ENCODE measurements at regions not wholly inside any gene's neighbourhood (a gene's known extent, or its start where the extent isn't known, plus 50 kb on each side); places are given as distances from the start of the nearest gene placed in this dataset.

DNA sequence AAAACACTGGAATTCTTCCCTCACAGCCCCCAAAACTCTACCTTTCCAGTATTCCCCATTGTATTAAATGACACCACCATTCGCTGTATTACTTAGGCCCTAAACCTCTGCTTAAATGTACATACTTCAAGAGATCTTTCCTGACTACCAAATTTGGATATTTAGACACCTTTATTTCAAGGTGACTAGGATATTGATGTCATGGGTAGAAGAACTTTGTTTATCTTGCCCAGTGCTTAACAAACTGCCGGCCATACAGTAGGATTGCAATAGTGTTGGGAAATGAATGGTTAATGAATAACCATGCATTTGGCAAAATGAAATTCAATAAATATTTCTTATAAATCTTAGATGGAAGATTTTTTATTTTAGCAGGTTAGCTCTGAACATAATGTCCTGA lies 86.2 kb upstream of the CA10 start:
- H3K27me3 ChIP-seq = no peaks in the 10 kb centered on the region
- H3K9me3 ChIP-seq = no peaks in the 10 kb centered on the region
- no peaks in the 10 kb centered on the region for H3K36me3 ChIP-seq
- no peak overlapping the region for H3K4me3 ChIP-seq
- TF ChIP-seq POLR2A (IDR thresholded peaks at IDR 0.05) (no peak), EP300 (IDR thresholded peaks at IDR 0.05) (no peak)
- 80 to 90% (median 87%) methylated on average over 2 of the region's 2 CpGs for WGBS, 5 donors
- H3K4me1 ChIP-seq = no peaks in the 10 kb centered on the region
- no peak overlapping the region for H3K27ac ChIP-seq
- intact Hi-C loops (cut with DNase I; ENCODE audit: low total_unique reads) = no loop called here
- no peak for DNase-seq

DNA sequence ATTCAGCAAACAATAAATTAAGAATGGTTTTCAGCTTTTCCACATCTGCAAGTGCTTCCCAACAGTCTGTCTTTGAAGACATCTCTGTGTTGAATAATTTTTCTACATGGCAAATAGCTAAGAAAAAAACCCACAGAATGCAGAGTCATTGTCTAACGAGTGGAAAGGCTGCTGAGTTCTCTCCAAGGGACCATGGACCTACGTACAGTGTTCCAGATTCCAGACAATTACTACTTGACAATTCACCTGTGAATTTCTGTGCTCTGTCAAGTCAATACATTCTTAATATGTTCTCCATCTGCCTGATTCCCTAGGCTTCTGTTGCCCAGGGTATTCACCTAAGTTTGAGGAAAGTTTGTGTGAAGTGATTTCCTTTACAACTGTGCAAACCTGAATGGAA lies 83.8 kb upstream of the CA10 start:
- intact Hi-C loops (cut with DNase I; ENCODE audit: low total_unique reads) = no loop called here

DNA sequence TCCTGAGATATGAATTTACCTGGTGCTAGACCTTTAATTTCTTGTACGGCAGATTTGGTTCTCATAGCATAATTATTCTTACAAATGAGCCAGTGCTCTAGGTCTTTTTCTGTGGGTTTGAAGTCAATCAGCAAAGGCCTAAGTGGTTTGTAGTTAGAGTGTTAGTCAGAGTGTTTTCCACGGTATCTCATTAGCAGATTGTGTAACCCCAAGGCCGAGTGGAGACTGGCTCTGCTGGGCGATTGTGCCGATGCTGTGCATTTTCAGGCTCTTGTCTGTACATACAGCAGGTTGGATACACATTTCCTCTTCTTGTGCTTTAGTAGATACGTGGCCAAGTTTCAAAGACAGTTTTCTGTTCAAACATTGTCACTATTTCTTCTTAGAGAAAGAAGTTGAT lies 78.6 kb upstream of the CA10 start:
- DNase-seq = peak in 1 of 2 donors; percentile 2
- H3K4me1 ChIP-seq = no peaks in the 10 kb centered on the region
- H3K27ac ChIP-seq = no peak overlapping the region
- no peaks in the 10 kb centered on the region for H3K27me3 ChIP-seq
- TF ChIP-seq POLR2A (IDR thresholded peaks at IDR 0.05) (no peak), POLR2AphosphoS5 (IDR thresholded peaks at IDR 0.05) (no peak), EP300 (IDR thresholded peaks at IDR 0.05) (no peak)
- TF ChIP-seq, protein P1, sequence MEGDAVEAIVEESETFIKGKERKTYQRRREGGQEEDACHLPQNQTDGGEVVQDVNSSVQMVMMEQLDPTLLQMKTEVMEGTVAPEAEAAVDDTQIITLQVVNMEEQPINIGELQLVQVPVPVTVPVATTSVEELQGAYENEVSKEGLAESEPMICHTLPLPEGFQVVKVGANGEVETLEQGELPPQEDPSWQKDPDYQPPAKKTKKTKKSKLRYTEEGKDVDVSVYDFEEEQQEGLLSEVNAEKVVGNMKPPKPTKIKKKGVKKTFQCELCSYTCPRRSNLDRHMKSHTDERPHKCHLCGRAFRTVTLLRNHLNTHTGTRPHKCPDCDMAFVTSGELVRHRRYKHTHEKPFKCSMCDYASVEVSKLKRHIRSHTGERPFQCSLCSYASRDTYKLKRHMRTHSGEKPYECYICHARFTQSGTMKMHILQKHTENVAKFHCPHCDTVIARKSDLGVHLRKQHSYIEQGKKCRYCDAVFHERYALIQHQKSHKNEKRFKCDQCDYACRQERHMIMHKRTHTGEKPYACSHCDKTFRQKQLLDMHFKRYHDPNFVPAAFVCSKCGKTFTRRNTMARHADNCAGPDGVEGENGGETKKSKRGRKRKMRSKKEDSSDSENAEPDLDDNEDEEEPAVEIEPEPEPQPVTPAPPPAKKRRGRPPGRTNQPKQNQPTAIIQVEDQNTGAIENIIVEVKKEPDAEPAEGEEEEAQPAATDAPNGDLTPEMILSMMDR (IDR thresholded peaks at IDR 0.05) = no peak
- intact Hi-C loops (cut with DNase I; ENCODE audit: low total_unique reads) = no loop called here
- H3K4me3 ChIP-seq = no peak overlapping the region
- WGBS, 5 donors = 50 to 66% (median 61%) methylated on average over 6 of the region's 6 CpGs
- no peaks in the 10 kb centered on the region for H3K36me3 ChIP-seq
- H3K9me3 ChIP-seq = no peaks in the 10 kb centered on the region

More for the DNA sequence above, 83.8 kb upstream of the CA10 start:
- TF ChIP-seq, protein P1 (IDR thresholded peaks at IDR 0.05) = no peak
- TF ChIP-seq EP300 (IDR thresholded peaks at IDR 0.05) = no peak
- TF ChIP-seq POLR2AphosphoS5 (IDR thresholded peaks at IDR 0.05) = no peak
- no peak for TF ChIP-seq POLR2A (IDR thresholded peaks at IDR 0.05)
- no peaks in the 10 kb centered on the region for H3K36me3 ChIP-seq
- DNase-seq = no peak
- H3K4me3 ChIP-seq = no peak overlapping the region
- H3K27ac ChIP-seq = no peak overlapping the region
- no peaks in the 10 kb centered on the region for H3K4me1 ChIP-seq
- WGBS, 5 donors = 72 to 87% (median 81%) methylated on average over 2 of the region's 2 CpGs
- no peaks in the 10 kb centered on the region for H3K9me3 ChIP-seq
- H3K27me3 ChIP-seq = no peaks in the 10 kb centered on the region

DNA sequence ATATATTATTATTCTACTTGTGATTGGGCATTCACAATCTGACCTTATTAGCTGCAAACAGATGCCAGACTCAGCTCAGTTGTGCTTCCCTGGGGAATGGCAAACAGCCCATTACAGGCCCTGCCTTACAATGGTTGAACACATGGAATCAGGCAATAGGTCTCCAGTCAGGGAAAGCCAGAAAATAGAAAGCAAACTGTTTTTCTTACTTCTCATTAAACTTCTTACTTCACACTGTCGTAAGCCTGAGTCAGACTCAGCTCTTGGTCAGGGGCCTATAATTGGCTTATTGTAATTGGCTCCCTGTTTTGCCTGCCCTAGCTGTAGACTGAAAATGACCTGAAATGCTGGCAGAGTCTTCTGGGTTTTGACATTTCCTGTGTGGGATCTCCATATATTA lies 77.0 kb upstream of the CA10 start:
- DNase-seq = peak in 1 of 2 donors; percentile 13

DNA sequence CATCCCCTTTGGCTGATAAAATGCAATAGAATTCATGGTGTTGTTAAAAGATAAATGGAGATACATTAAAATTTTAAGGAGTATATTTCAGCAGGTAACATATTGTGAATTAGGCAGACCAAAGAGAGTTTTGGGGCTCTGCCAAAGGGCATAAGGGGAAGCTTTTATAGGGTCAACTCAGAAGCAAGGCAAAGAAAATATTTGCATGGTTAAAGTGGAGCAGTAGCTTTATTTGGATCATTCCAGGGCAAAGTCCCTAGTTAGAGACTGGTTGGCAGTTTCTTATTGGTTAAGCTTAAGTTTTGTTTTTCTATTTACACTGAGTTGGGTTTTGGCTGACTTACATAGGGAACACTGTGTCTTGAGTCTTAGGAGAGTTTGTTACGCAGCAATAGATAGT lies 75.1 kb upstream of the CA10 start:
- Histone ChIP-seq H3K36me3 (no peaks in the 10 kb centered on the region), H3K9me3 (no peaks in the 10 kb centered on the region), H3K4me1 (no peaks in the 10 kb centered on the region), H3K27ac (peak overlapping the region in 1 of 5 donors; percentile 9), H3K27me3 (no peaks in the 10 kb centered on the region), H3K4me3 (no peak overlapping the region)
- intact Hi-C loops (cut with DNase I; ENCODE audit: low total_unique reads) = no loop called here
- 36 to 59% (median 51%) methylated on average over 1 of the region's 1 CpG for WGBS, 5 donors
- no peak for TF ChIP-seq EP300 (IDR thresholded peaks at IDR 0.05)
- no peak for TF ChIP-seq POLR2AphosphoS5 (IDR thresholded peaks at IDR 0.05)
- TF ChIP-seq POLR2A (IDR thresholded peaks at IDR 0.05) = no peak
- TF ChIP-seq, protein P1 (IDR thresholded peaks at IDR 0.05) = no peak
- DNase-seq = peak in 1 of 2 donors; percentile 51

More for the DNA sequence above, 77.0 kb upstream of the CA10 start:
- Histone ChIP-seq H3K4me3 (no peak overlapping the region), H3K27me3 (no peaks in the 10 kb centered on the region), H3K36me3 (no peaks in the 10 kb centered on the region), H3K4me1 (no peaks in the 10 kb centered on the region), H3K27ac (no peak overlapping the region), H3K9me3 (no peaks in the 10 kb centered on the region)
- 82 to 97% (median 84%) methylated on average over 1 of the region's 1 CpG for WGBS, 5 donors
- TF ChIP-seq POLR2A (IDR thresholded peaks at IDR 0.05) = no peak
- TF ChIP-seq, protein P1 (IDR thresholded peaks at IDR 0.05) = no peak
- TF ChIP-seq EP300 (IDR thresholded peaks at IDR 0.05) = no peak
- TF ChIP-seq POLR2AphosphoS5 (IDR thresholded peaks at IDR 0.05) = no peak
- intact Hi-C loops (cut with DNase I; ENCODE audit: low total_unique reads) = no loop called here

All from stomach (tissue), 8 donors.